ENCODE measurements at regions not wholly inside any gene's neighbourhood (a gene's known extent, or its start where the extent isn't known, plus 50 kb on each side); places are given as distances from the start of the nearest gene placed in this dataset.

GRCh38 chr2:166792808-166793207, 95.5 kb upstream of the XIRP2 start:
- TF ChIP-seq CTCF (IDR thresholded peaks at IDR 0.05; ENCODE audit: borderline replicate concordance, extremely low read depth, low read length, poor library complexity, severe bottlenecking) (no peak), EZH2 (IDR thresholded peaks at IDR 0.05; ENCODE audit: borderline replicate concordance, low read depth, low read length, severe bottlenecking) (no peak)
